GM23248 (cell line): ENCODE measurements at regions not wholly inside any gene's neighbourhood (a gene's known extent, or its start where the extent isn't known, plus 50 kb on each side); places are given as distances from the start of the nearest gene placed in this dataset.

Source experiments
- DNase-seq: peaks from one replicate; pipeline ENCODE4 v3.0.0-alpha.2; 2015
- H2AFZ ChIP-seq: fragments of 200-600 bp; sonication (generic); 2 replicates; pipeline ENCODE4 v1.6.1; 2016; ENCODE audit warnings: antibody characterized with exemption
- H3F3A ChIP-seq: fragments of 200-600 bp; sonication (generic); 2 replicates; pipeline ENCODE4 v1.6.1; 2016; ENCODE audit warnings: mild to moderate bottlenecking, antibody characterized with exemption, mixed run types; ENCODE audit not compliant: insufficient read depth
- H3K27ac ChIP-seq: fragments of 200-600 bp; sonication (generic); 2 replicates; pipeline ENCODE4 v1.5.1; 2016; ENCODE audit warnings: mild to moderate bottlenecking
- H3K27me3 ChIP-seq: fragments of 200-600 bp; sonication (generic); replicated peaks from 2 replicates; pipeline ENCODE4 v1.6.1; 2016; ENCODE audit warnings: mild to moderate bottlenecking; ENCODE audit not compliant: insufficient read depth
- H3K36me3 ChIP-seq: fragments of 200-600 bp; sonication (generic); 2 replicates; pipeline ENCODE4 v1.6.1; 2016; ENCODE audit warnings: low read depth, mild to moderate bottlenecking
- H3K4me1 ChIP-seq: fragments of 200-600 bp; sonication (generic); 2 replicates; pipeline ENCODE4 v1.6.1; 2016; ENCODE audit warnings: mild to moderate bottlenecking; ENCODE audit not compliant: insufficient read depth
- H3K4me2 ChIP-seq: fragments of 200-600 bp; sonication (generic); one replicate; pipeline ENCODE4 v1.6.1; 2016; ENCODE audit warnings: mild to moderate bottlenecking; ENCODE audit not compliant: unreplicated experiment
- H3K4me3 ChIP-seq: fragments of 200-600 bp; sonication (generic); 2 replicates; pipeline ENCODE4 v1.5.1; 2016; ENCODE audit warnings: mild to moderate bottlenecking
- H3K79me2 ChIP-seq: fragments of 200-600 bp; sonication (generic); 2 replicates; pipeline ENCODE4 v1.6.1; 2016; ENCODE audit warnings: mild to moderate bottlenecking; ENCODE audit not compliant: insufficient read depth
- H3K9ac ChIP-seq: fragments of 200-600 bp; sonication (generic); 2 replicates; pipeline ENCODE4 v1.6.1; 2016; ENCODE audit warnings: mild to moderate bottlenecking
- H3K9me2 ChIP-seq: fragments of 200-600 bp; sonication (generic); 2 replicates; pipeline ENCODE4 v1.6.1; 2016; ENCODE audit warnings: mixed run types, mild to moderate bottlenecking, moderate library complexity; ENCODE audit not compliant: insufficient read depth
- H3K9me3 ChIP-seq: fragments of 200-600 bp; sonication (generic); one replicate; pipeline ENCODE4 v1.6.1; 2017; ENCODE audit warnings: low read depth
- H4K20me1 ChIP-seq: fragments of 200-600 bp; sonication (generic); 2 replicates; pipeline ENCODE4 v1.6.0; 2016; ENCODE audit not compliant: insufficient read depth
- EZH2 ChIP-seq: fragments of 200-600 bp; sonication (generic); IDR thresholded peaks from 2 replicates; pipeline ENCODE4 v1.6.1; 2018; ENCODE audit warnings: antibody characterized with exemption, mild to moderate bottlenecking; ENCODE audit not compliant: insufficient read depth, poor library complexity, severe bottlenecking
- EZH2phosphoT487 ChIP-seq: fragments of 200-600 bp; sonication (generic); IDR thresholded peaks from 2 replicates; pipeline ENCODE4 v1.6.1; 2018; ENCODE audit warnings: antibody characterized with exemption, moderate library complexity, mild to moderate bottlenecking, low read depth; ENCODE audit not compliant: insufficient read depth
- WGBS, 2 experiments: methylation state at CpG; one replicate each; pipeline ENCODE4 v1.1.6; 2015 to 2017; ENCODE audit warnings: low lambda C conversion rate in 2 of 2, low coverage in 1 of 2; ENCODE audit errors: missing lambda C conversion rate in 2 of 2; 5-methylcytosine and 5-hydroxymethylcytosine counted together
- in situ Hi-C: fragments of 300-500 bp; cut with MboI; formaldehyde crosslinking; loops from 2 replicates; pipeline ENCODE4 v1.15.0; 2020

DNA sequence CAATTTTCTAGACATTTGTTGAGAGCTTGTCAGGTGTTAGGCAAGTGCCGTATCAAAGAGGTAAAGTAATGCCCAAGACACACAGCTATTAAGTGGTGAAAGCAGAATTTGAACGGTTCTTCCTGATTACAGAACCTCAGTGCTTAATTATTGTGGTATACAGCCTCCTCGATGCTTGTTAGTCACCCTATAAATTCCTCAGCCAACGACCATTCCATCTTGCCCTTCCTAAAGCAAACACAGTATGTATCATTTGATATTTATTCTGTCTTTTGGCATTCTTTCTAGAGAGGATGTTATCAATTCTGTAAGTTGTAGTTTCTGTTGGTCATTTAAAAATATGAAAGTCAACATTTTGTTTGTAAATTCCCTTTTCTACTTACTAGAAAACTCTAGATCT, 297.8 kb upstream of the BMP2 start:
- H3K27ac ChIP-seq = no peak overlapping the region
- no peaks in the 10 kb centered on the region for H3K9me3 ChIP-seq
- no peak overlapping the region for H3K9ac ChIP-seq
- H3K4me3 ChIP-seq = no peak overlapping the region
- whole genome bisulfite sequencing, 2 experiments = 8 to 19% methylated on average over 4 of the region's 4 CpGs
- no peaks in the 10 kb centered on the region for H3K27me3 ChIP-seq
- no peaks in the 10 kb centered on the region for H3K9me2 ChIP-seq
- TF ChIP-seq EZH2phosphoT487 (no peak), EZH2 (no peak)
- no peaks in the 10 kb centered on the region for H3K36me3 ChIP-seq
- H3F3A ChIP-seq = no peaks in the 10 kb centered on the region
- H4K20me1 ChIP-seq = no peaks in the 10 kb centered on the region
- no peak for DNase-seq
- no peak overlapping the region for H2AFZ ChIP-seq
- H3K79me2 ChIP-seq = no peaks in the 10 kb centered on the region
- H3K4me2 ChIP-seq = no peak overlapping the region
- in situ Hi-C loops = no loop called here
- no peaks in the 10 kb centered on the region for H3K4me1 ChIP-seq

DNA sequence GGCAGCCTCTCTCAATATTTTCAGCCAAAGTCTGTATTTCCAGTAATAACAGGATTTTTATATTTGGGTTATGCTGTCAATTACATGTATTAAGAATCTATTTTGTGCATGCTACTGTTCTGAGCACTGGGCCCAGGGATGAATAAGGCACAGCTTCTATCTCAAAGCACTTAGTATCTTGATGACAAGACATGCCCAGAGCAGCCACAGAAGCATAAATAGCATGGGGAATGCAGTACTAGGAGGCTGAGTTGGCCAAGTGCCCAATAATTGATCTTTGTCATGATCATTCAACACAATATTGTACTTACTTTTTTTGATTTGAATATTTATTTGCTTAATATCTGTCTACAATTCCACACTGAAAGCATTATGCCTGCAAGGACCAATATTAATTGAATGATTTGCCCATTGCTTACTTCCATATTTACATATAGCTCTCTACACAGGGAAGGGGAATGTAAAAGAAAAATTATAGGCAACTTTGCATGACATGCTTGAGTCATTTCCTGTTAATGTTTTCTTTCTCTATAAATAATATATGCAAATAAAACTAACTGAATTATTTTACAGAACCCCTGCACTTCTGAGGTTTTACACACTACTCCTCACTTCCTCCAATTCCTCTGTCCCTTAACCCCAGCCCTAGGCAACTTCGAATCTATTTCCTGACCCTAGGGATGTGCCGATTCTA, 298.9 kb upstream of the BMP2 start:
- Histone ChIP-seq H3K9me3 (no peaks in the 10 kb centered on the region), H3K9me2 (no peaks in the 10 kb centered on the region), H3K27me3 (0 out of 2 replicates have a peak, but pooled peaks cover 2% of the 10 kb centered on the region), H3K9ac (no peak overlapping the region), H3K4me2 (no peak overlapping the region), H3K79me2 (no peaks in the 10 kb centered on the region), H3K36me3 (no peaks in the 10 kb centered on the region), H4K20me1 (no peaks in the 10 kb centered on the region), H3F3A (no peaks in the 10 kb centered on the region), H3K27ac (no peak overlapping the region), H3K4me1 (no peaks in the 10 kb centered on the region), H2AFZ (no peak overlapping the region), H3K4me3 (no peak overlapping the region)
- DNase-seq = no peak
- TF ChIP-seq EZH2 (no peak), EZH2phosphoT487 (no peak)
- 18 to 28% methylated on average over 2 of the region's 2 CpGs for WGBS, 2 experiments
- in situ Hi-C loops = no loop called here

DNA sequence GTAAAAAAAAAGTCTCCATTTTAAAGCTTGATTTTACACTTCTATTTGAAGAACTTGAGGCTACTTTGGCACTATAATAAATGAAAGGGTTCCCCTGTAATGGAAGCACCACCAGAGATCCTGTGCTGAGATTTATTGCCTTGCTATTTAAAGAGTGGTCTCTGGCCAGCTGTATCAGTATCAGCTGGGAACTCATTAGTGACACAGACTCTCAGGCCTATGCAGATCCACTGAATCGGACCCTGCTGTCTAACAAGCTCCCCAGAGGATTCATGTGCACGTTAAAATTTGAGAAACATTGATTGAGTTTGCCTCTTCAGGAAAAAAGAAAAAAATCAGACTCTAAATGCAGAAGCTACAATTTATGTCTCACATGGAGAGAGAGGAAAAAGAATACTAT, 299.9 kb upstream of the BMP2 start:
- 0 out of 2 replicates have a peak, but pooled peaks cover 3% of the 10 kb centered on the region for H3K27me3 ChIP-seq
- no peak overlapping the region for H3K9ac ChIP-seq
- TF ChIP-seq EZH2phosphoT487 (no peak), EZH2 (no peak)
- WGBS, 2 experiments = 2 to 5% methylated on average over 2 of the region's 2 CpGs
- no peak for DNase-seq
- H3K36me3 ChIP-seq = no peaks in the 10 kb centered on the region
- no peaks in the 10 kb centered on the region for H3F3A ChIP-seq
- no peaks in the 10 kb centered on the region for H3K79me2 ChIP-seq
- H3K9me2 ChIP-seq = no peaks in the 10 kb centered on the region
- H3K9me3 ChIP-seq = no peaks in the 10 kb centered on the region
- no peaks in the 10 kb centered on the region for H3K4me1 ChIP-seq
- no peak overlapping the region for H3K4me3 ChIP-seq
- no peak overlapping the region for H3K27ac ChIP-seq
- no peaks in the 10 kb centered on the region for H4K20me1 ChIP-seq
- in situ Hi-C loops = no loop called here
- H3K4me2 ChIP-seq = no peak overlapping the region
- no peak overlapping the region for H2AFZ ChIP-seq

DNA sequence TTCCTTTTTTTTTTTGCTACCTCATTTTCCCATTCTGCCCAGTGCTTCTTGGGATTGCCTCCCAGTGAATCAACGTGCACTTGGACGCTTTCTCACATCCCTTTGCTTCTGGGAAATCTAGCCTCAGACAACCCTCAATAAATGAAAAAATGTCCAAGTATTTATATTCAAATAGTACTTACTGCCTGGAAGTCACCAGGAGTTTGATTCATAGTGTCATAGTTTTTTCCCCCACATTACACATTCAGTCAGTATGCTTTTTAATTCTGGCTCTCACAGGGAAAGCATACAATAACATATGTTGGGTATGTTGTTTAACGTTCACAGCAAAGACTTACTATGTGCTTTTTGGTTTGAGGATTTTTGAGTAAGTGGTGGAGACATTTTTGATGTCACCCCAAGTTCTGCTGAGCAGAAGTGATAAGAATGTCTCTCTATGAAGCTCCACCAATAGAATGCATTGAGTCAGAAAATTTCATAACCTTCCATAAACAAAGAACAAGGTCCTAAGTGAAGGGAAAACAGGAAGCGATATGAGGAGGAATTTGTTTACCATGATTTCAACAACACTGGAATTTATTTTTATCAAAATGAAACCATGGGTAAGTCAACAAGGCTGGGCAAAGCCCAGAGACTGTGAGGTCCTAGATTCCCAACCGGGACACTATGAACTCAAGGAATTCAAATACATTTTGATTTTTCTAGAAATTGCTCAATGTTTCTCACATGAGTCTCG, 301.2 kb upstream of the BMP2 start:
- Histone ChIP-seq H3K79me2 (no peaks in the 10 kb centered on the region), H3K27ac (no peak overlapping the region), H3F3A (no peaks in the 10 kb centered on the region), H3K4me3 (no peak overlapping the region), H3K4me2 (no peak overlapping the region), H3K36me3 (no peaks in the 10 kb centered on the region), H4K20me1 (no peaks in the 10 kb centered on the region), H2AFZ (no peak overlapping the region), H3K9me3 (no peaks in the 10 kb centered on the region), H3K9me2 (no peaks in the 10 kb centered on the region), H3K27me3 (0 out of 2 replicates have a peak, but pooled peaks cover 3% of the 10 kb centered on the region), H3K4me1 (no peaks in the 10 kb centered on the region), H3K9ac (no peak overlapping the region)
- no peak for DNase-seq
- TF ChIP-seq EZH2phosphoT487 (no peak), EZH2 (no peak)
- WGBS, 2 experiments = 23 to 25% methylated on average over 6 of the region's 6 CpGs
- in situ Hi-C loops = no loop called here
